ENCODE measurements at regions not wholly inside any gene's neighbourhood (a gene's known extent, or its start where the extent isn't known, plus 50 kb on each side); places are given as distances from the start of the nearest gene placed in this dataset.
"Not testable (repeated sequence)": the region's sequence is repeated elsewhere in the genome, so short reads cannot be mapped to it uniquely, and the experiment has no call there.

DNA sequence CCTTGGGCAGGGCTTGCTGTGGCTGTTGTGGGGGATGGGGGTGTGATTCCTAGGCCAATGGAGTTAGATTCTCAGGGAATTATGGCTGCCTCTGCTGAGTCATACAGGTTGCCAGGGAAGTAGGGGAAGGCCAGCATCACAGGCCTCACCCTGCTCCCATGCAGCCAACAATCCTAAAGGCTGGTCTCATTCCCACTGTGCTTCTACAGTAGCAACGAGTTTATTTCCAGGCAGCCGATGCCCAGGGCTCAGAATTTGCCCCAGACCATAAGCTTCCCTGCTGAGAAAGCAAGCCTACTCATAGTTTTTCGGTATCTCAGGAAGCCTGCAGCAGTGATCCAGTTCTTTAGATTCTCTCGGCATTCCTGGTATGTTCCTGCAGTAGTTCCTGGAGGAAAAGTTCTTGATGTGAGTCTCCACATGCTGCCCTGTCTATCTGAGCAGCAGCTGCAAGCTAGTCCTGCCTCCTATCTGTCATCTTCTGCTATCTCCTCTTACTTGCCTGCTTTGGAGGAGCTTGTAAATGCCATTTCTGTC lies 59.3 kb upstream of the SELENOP start:
- Mint-ChIP-seq H3K4me3 (no peak overlapping the region), H3K27ac (no peak overlapping the region), H3K9me3 (peaks cover 2% of the 10 kb centered on the region), H3K4me1 (no peaks in the 10 kb centered on the region), H3K36me3 (no peaks in the 10 kb centered on the region)
- ATAC-seq: no peak
- DNase-seq (ENCODE audit: low spot score in 2 of 2): no peak

GRCh38 chr5:42868417-42868816 lies 56.7 kb upstream of the SELENOP start:
- H3K9me3 Mint-ChIP-seq; H3K27ac Mint-ChIP-seq; DNase-seq (ENCODE audit: low spot score in 2 of 2); H3K4me3 Mint-ChIP-seq; H3K36me3 Mint-ChIP-seq; H3K4me1 Mint-ChIP-seq; ATAC-seq: not testable (repeated sequence)

GRCh38 chr5:42864749-42865148 lies 53.1 kb upstream of the SELENOP start:
- H3K4me3 Mint-ChIP-seq; H3K27ac Mint-ChIP-seq; ATAC-seq; H3K36me3 Mint-ChIP-seq; H3K4me1 Mint-ChIP-seq; DNase-seq (ENCODE audit: low spot score in 2 of 2): not testable (repeated sequence)
- H3K9me3 Mint-ChIP-seq: peaks cover 12% of the 10 kb centered on the region

Measured in stimulated activated effector memory CD8-positive, alpha-beta T cell treated with anti-CD3 and anti-CD28 coated beads, Interleukin-12 subunit alpha, Interleukin-12 subunit beta, amount 100 ng/mL, for 72 hours (primary cell).